Trophoblast cell (in vitro differentiated cells and primary cell): ENCODE measurements at regions not wholly inside any gene's neighbourhood (a gene's known extent, or its start where the extent isn't known, plus 50 kb on each side); places are given as distances from the start of the nearest gene placed in this dataset.

Experiments
- DNase-seq, 2 donors: peaks; one replicate each; pipeline ENCODE4 v3.0.0-alpha.2; 2016
- H2AFZ ChIP-seq: 2 replicates; pipeline ENCODE4 v1.6.1; 2013; ENCODE audit warnings: low read length, moderate library complexity, mild to moderate bottlenecking; ENCODE audit not compliant: insufficient read depth, poor library complexity
- H2AK5ac ChIP-seq: 2 replicates; pipeline ENCODE4 v1.6.1; 2013; ENCODE audit warnings: mild to moderate bottlenecking, low read length
- H2BK120ac ChIP-seq: 2 replicates; pipeline ENCODE4 v1.6.1; 2013; ENCODE audit warnings: low read length, mild to moderate bottlenecking, moderate library complexity; ENCODE audit not compliant: insufficient read depth, poor library complexity
- H2BK12ac ChIP-seq: 2 replicates; pipeline ENCODE4 v1.6.1; 2013; ENCODE audit warnings: mild to moderate bottlenecking, low read length, moderate library complexity
- H2BK5ac ChIP-seq: 2 replicates; pipeline ENCODE4 v1.6.1; 2013; ENCODE audit warnings: low read length, low read depth, moderate library complexity, mild to moderate bottlenecking; ENCODE audit not compliant: poor library complexity
- H3K14ac ChIP-seq: 2 replicates; pipeline ENCODE4 v1.6.1; 2013; ENCODE audit warnings: mild to moderate bottlenecking, low read length
- H3K18ac ChIP-seq: 2 replicates; pipeline ENCODE4 v1.6.1; 2013; ENCODE audit warnings: mild to moderate bottlenecking, low read length
- H3K23ac ChIP-seq: 2 replicates; pipeline ENCODE4 v1.6.1; 2013; ENCODE audit warnings: low read length
- H3K27ac ChIP-seq: 2 replicates; pipeline ENCODE4 v1.5.1; 2013; ENCODE audit warnings: low read depth, mild to moderate bottlenecking, inconsistent platforms, low read length, moderate library complexity
- H3K27me3 ChIP-seq: 2 replicates; pipeline ENCODE4 v1.6.1; 2013; ENCODE audit warnings: inconsistent platforms, mild to moderate bottlenecking, low read length, moderate library complexity; ENCODE audit not compliant: insufficient read depth
- H3K36me3 ChIP-seq, 2 experiments: 1 replicate in 1 of 2; 2 replicates in 1 of 2; pipeline ENCODE4 v1.6.1; 2013; ENCODE audit warnings: low read length in 2 of 2, mild to moderate bottlenecking in 2 of 2, moderate library complexity in 1 of 2; ENCODE audit not compliant: insufficient read depth in 2 of 2, control insufficient read depth in 1 of 2
- H3K4ac ChIP-seq: 2 replicates; pipeline ENCODE4 v1.6.1; 2013; ENCODE audit warnings: low read depth, mild to moderate bottlenecking, low read length, moderate library complexity
- H3K4me1 ChIP-seq, 2 experiments: 1 replicate in 1 of 2; 2 replicates in 1 of 2; pipeline ENCODE4 v1.6.1; 2013; ENCODE audit warnings: low read length in 2 of 2, mild to moderate bottlenecking in 2 of 2, moderate library complexity in 1 of 2; ENCODE audit not compliant: insufficient read depth in 2 of 2, control insufficient read depth in 1 of 2
- H3K4me2 ChIP-seq: 2 replicates; pipeline ENCODE4 v1.6.1; 2013; ENCODE audit warnings: inconsistent platforms, mild to moderate bottlenecking, low read length, moderate library complexity
- H3K4me3 ChIP-seq: 2 replicates; pipeline ENCODE4 v1.5.1; 2013; ENCODE audit warnings: mild to moderate bottlenecking, low read depth, low read length, inconsistent platforms
- H3K79me1 ChIP-seq: one replicate; pipeline ENCODE4 v1.6.1; 2013; ENCODE audit warnings: low read length
- H3K79me2 ChIP-seq: 2 replicates; pipeline ENCODE4 v1.6.1; 2013; ENCODE audit warnings: low read length, mild to moderate bottlenecking; ENCODE audit not compliant: control insufficient read depth, insufficient read depth, poor library complexity
- H3K9ac ChIP-seq: 2 replicates; pipeline ENCODE4 v1.6.1; 2013; ENCODE audit warnings: mild to moderate bottlenecking, low read length
- H3K9me3 ChIP-seq: 2 replicates; pipeline ENCODE4 v1.6.1; 2013; ENCODE audit warnings: low read depth, mild to moderate bottlenecking, control low read depth, inconsistent platforms, low read length; ENCODE audit not compliant: insufficient read depth
- H4K12ac ChIP-seq: 2 replicates; pipeline ENCODE4 v1.6.1; 2013; ENCODE audit warnings: low read depth, mild to moderate bottlenecking, low read length, moderate library complexity
- H4K8ac ChIP-seq: 2 replicates; pipeline ENCODE4 v1.6.1; 2013; ENCODE audit warnings: low read depth, mild to moderate bottlenecking, low read length, moderate library complexity
- H4K91ac ChIP-seq: one replicate; pipeline ENCODE4 v1.6.1; 2013; ENCODE audit warnings: low read depth, mild to moderate bottlenecking, low read length, moderate library complexity
- WGBS: extraction: QIAGEN DNeasy Blood & Tissue Kit; methylation state at CpG from one replicate; pipeline ENCODE4 v1.1.7; 2013; ENCODE audit warnings: missing lambda C conversion rate; ENCODE audit not compliant: insufficient read length, insufficient coverage; ENCODE audit errors: extremely low coverage; 5-methylcytosine and 5-hydroxymethylcytosine counted together

DNA sequence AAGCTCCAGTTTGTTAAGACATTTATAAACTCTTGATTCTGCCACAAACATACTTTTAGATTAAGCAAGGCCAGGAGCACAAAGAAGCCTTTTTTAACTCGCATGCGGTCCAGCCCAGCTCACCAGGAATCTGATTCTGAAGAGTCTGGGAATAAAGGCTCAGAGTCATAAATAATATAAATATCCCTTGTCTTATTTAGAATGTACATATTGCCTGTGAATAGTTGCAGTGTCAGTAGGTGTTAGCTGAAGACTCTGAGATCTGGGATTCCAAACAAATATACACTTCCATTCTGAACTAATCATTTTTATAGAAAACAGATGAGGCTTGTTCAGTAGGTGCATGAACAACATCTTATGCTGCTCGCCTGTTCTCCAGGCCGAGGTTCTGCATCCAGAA, 59.1 kb upstream of the ELAC2 start:
- H3K36me3 ChIP-seq = no peaks in the 10 kb centered on the region
- H3K4me2 ChIP-seq = no peak overlapping the region
- H3K79me2 ChIP-seq = no peaks in the 10 kb centered on the region
- no CpG with 5 or more reads among the region's 4 CpGs for WGBS
- no peak overlapping the region for H3K14ac ChIP-seq
- DNase-seq = no peak
- no peak overlapping the region for H3K9ac ChIP-seq
- H3K79me1 ChIP-seq = no peaks in the 10 kb centered on the region
- H4K8ac ChIP-seq = no peak overlapping the region
- H3K18ac ChIP-seq = no peak overlapping the region
- H2BK120ac ChIP-seq = no peak overlapping the region
- H3K27me3 ChIP-seq = no peaks in the 10 kb centered on the region
- no peak overlapping the region for H4K91ac ChIP-seq
- H2BK5ac ChIP-seq = no peak overlapping the region
- no peaks in the 10 kb centered on the region for H3K9me3 ChIP-seq
- no peak overlapping the region for H3K4ac ChIP-seq
- no peak overlapping the region for H3K27ac ChIP-seq
- no peak overlapping the region for H2BK12ac ChIP-seq
- no peaks in the 10 kb centered on the region for H3K4me1 ChIP-seq
- no peak overlapping the region for H2AFZ ChIP-seq
- H2AK5ac ChIP-seq = no peak overlapping the region
- no peak overlapping the region for H4K12ac ChIP-seq
- H3K23ac ChIP-seq = no peak overlapping the region
- H3K4me3 ChIP-seq = no peak overlapping the region

DNA sequence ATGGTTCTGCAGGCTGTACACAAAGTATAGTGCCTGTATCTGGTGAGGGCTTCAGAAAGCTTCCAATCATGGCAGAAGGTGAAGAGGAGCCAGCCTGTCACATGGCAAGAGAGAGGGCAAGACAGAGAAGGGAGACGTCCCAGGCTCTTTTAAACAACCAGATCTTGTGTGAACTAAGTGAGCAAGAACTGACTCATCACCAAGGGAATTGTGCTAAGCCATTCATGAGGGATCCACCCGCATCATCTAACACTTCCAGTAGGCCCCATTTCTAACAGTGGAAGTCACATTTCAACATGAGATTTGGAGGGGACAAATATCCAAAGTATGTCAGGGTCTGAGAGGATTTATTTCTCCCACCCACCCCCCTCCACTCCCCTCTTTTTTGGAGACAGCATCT, 56.2 kb upstream of the ELAC2 start:
- Histone ChIP-seq H2AFZ (no peak overlapping the region), H3K18ac (no peak overlapping the region), H3K36me3 (no peaks in the 10 kb centered on the region), H3K9ac (no peak overlapping the region), H2BK5ac (no peak overlapping the region), H4K8ac (no peak overlapping the region), H3K27me3 (no peaks in the 10 kb centered on the region), H3K4me2 (no peak overlapping the region), H3K9me3 (no peaks in the 10 kb centered on the region), H2AK5ac (no peak overlapping the region), H3K4me3 (no peak overlapping the region), H3K79me2 (no peaks in the 10 kb centered on the region), H3K23ac (no peak overlapping the region), H3K4ac (no peak overlapping the region), H4K91ac (no peak overlapping the region), H4K12ac (no peak overlapping the region), H2BK120ac (no peak overlapping the region), H3K4me1 (no peaks in the 10 kb centered on the region), H3K14ac (no peak overlapping the region), H3K27ac (no peak overlapping the region), H2BK12ac (no peak overlapping the region), H3K79me1 (no peaks in the 10 kb centered on the region)
- peak; percentile 14 to 59 for DNase-seq
- no CpG with 5 or more reads among the region's 2 CpGs for WGBS

DNA sequence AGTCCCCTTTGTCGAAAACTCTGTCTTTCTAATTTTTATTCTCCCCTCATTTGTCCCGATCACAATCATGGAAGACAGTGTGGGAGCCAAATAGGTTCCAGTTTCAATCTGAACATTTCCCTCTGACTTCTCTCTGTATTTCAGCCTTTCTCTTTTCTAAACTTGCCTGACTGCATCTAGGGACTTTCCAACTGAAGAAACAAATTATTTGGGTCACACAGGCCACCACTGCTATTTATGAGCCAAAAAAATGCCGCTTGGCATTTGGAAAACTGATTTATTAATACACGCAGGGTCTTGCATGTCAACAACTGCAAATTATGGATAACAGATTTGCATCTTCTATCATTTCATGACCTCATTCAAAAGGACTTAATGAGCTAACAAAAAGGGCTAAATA, 55.2 kb upstream of the ELAC2 start:
- no peaks in the 10 kb centered on the region for H3K79me1 ChIP-seq
- H3K4me2 ChIP-seq = no peak overlapping the region
- no peak overlapping the region for H2BK5ac ChIP-seq
- H3K4me3 ChIP-seq = no peak overlapping the region
- H3K36me3 ChIP-seq = no peaks in the 10 kb centered on the region
- H3K18ac ChIP-seq = no peak overlapping the region
- H3K9me3 ChIP-seq = no peaks in the 10 kb centered on the region
- no peaks in the 10 kb centered on the region for H3K27me3 ChIP-seq
- H3K27ac ChIP-seq = no peak overlapping the region
- WGBS = no CpG with 5 or more reads among the region's 4 CpGs
- no peak overlapping the region for H3K23ac ChIP-seq
- no peak overlapping the region for H2AK5ac ChIP-seq
- H3K14ac ChIP-seq = no peak overlapping the region
- no peak overlapping the region for H2AFZ ChIP-seq
- H2BK120ac ChIP-seq = no peak overlapping the region
- no peak overlapping the region for H4K8ac ChIP-seq
- no peaks in the 10 kb centered on the region for H3K79me2 ChIP-seq
- no peak overlapping the region for H3K9ac ChIP-seq
- DNase-seq = no peak
- no peak overlapping the region for H4K91ac ChIP-seq
- no peaks in the 10 kb centered on the region for H3K4me1 ChIP-seq
- no peak overlapping the region for H2BK12ac ChIP-seq
- no peak overlapping the region for H4K12ac ChIP-seq
- H3K4ac ChIP-seq = no peak overlapping the region

DNA sequence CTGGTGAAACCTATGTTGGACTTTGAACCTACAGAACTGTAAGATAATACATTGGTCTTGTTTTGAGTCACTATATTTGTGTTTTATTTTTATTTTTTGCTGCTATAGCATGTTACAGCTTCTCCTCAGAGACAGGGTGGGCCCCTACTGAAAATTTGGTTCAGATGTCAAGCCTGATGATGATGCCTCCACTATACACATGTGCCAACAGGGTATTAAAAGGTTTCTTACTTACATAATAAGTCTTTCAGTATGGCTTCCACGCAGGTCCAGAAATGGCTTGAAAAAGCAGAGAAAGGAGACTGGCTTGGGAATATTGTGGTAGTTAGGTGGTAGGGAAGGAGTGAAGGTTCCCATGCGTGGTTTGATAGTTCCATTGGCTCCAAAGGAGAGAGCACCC, 52.9 kb upstream of the ELAC2 start:
- H3K27me3 ChIP-seq = no peaks in the 10 kb centered on the region
- H3K4me2 ChIP-seq = no peak overlapping the region
- no peak overlapping the region for H3K9ac ChIP-seq
- H3K14ac ChIP-seq = no peak overlapping the region
- no peak overlapping the region for H2BK5ac ChIP-seq
- H3K79me2 ChIP-seq = no peaks in the 10 kb centered on the region
- no peak overlapping the region for H2AFZ ChIP-seq
- H2BK12ac ChIP-seq = no peak overlapping the region
- H4K91ac ChIP-seq = no peak overlapping the region
- H3K4me1 ChIP-seq = no peaks in the 10 kb centered on the region
- no peak overlapping the region for H2AK5ac ChIP-seq
- DNase-seq = no peak
- WGBS = no CpG with 5 or more reads among the region's 2 CpGs
- no peak overlapping the region for H2BK120ac ChIP-seq
- no peak overlapping the region for H3K4me3 ChIP-seq
- H3K9me3 ChIP-seq = peaks cover 6% of the 10 kb centered on the region
- no peaks in the 10 kb centered on the region for H3K36me3 ChIP-seq
- H3K4ac ChIP-seq = no peak overlapping the region
- H3K27ac ChIP-seq = no peak overlapping the region
- H3K23ac ChIP-seq = no peak overlapping the region
- H4K8ac ChIP-seq = no peak overlapping the region
- no peak overlapping the region for H4K12ac ChIP-seq
- H3K18ac ChIP-seq = no peak overlapping the region
- H3K79me1 ChIP-seq = no peaks in the 10 kb centered on the region
